HUES6 (cell line): ENCODE measurements at regions not wholly inside any gene's neighbourhood (a gene's known extent, or its start where the extent isn't known, plus 50 kb on each side); places are given as distances from the start of the nearest gene placed in this dataset.

Source experiments
- H3K27ac ChIP-seq: 2 replicates; pipeline ENCODE4 v1.7.0; 2013; ENCODE audit warnings: low read depth, mild to moderate bottlenecking, low read length, inconsistent platforms
- H3K27me3 ChIP-seq: 2 replicates; pipeline ENCODE4 v1.6.1; 2013; ENCODE audit warnings: low read length; ENCODE audit not compliant: control insufficient read depth, insufficient read depth
- H3K36me3 ChIP-seq: 2 replicates; pipeline ENCODE4 v1.6.1; 2013; ENCODE audit warnings: low read length; ENCODE audit not compliant: control insufficient read depth, insufficient read depth
- H3K4me1 ChIP-seq: 2 replicates; pipeline ENCODE4 v1.6.1; 2013; ENCODE audit warnings: low read length; ENCODE audit not compliant: control insufficient read depth, insufficient read depth
- H3K4me3 ChIP-seq: 2 replicates; pipeline ENCODE4 v1.5.1; 2013; ENCODE audit warnings: low read depth, low read length
- H3K9ac ChIP-seq: one replicate; pipeline ENCODE4 v1.6.1; 2013; ENCODE audit warnings: mild to moderate bottlenecking, low read length
- H3K9me3 ChIP-seq: 2 replicates; pipeline ENCODE4 v1.6.1; 2013; ENCODE audit warnings: low read depth, low read length; ENCODE audit not compliant: control insufficient read depth, insufficient read depth

GRCh38 chr1:181354865-181355264, 128.5 kb upstream of the CACNA1E start:
- Histone ChIP-seq H3K27me3 (0 out of 2 replicates have a peak, but pooled peaks cover 2% of the 10 kb centered on the region), H3K27ac (no peak overlapping the region), H3K36me3 (no peaks in the 10 kb centered on the region), H3K4me1 (no peaks in the 10 kb centered on the region), H3K4me3 (no peak overlapping the region), H3K9ac (no peak overlapping the region), H3K9me3 (no peaks in the 10 kb centered on the region)

GRCh38 chr1:181356505-181357340, 126.6 kb upstream of the CACNA1E start:
- H3K4me3 ChIP-seq = no peak overlapping the region
- no peaks in the 10 kb centered on the region for H3K4me1 ChIP-seq
- no peaks in the 10 kb centered on the region for H3K9me3 ChIP-seq
- H3K36me3 ChIP-seq = no peaks in the 10 kb centered on the region
- H3K27me3 ChIP-seq = 0 out of 2 replicates have a peak, but pooled peaks cover 2% of the 10 kb centered on the region
- no peak overlapping the region for H3K9ac ChIP-seq
- no peak overlapping the region for H3K27ac ChIP-seq

DNA sequence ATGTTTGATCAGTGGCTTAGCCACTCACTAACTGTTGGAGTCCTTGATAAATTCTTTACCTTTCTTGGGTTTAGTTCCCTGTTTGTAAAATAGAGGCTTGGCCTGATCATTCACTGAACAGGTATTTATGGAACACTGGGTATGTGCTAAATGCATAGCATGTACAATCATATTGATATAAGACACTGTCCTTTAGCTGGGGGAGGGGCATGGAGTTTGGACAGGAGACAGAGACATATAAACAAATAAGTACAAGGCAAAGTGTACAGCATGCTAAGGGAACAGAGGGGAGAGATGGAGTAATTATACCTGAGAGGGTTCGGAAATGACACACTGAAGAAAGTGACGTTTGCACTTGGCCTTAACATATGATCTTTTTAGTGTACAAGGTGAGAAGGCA, 124.3 kb upstream of the CACNA1E start:
- Histone ChIP-seq H3K9me3 (no peaks in the 10 kb centered on the region), H3K27me3 (0 out of 2 replicates have a peak, but pooled peaks cover 2% of the 10 kb centered on the region), H3K4me1 (no peaks in the 10 kb centered on the region), H3K9ac (no peak overlapping the region), H3K27ac (no peak overlapping the region), H3K4me3 (no peak overlapping the region), H3K36me3 (no peaks in the 10 kb centered on the region)

DNA sequence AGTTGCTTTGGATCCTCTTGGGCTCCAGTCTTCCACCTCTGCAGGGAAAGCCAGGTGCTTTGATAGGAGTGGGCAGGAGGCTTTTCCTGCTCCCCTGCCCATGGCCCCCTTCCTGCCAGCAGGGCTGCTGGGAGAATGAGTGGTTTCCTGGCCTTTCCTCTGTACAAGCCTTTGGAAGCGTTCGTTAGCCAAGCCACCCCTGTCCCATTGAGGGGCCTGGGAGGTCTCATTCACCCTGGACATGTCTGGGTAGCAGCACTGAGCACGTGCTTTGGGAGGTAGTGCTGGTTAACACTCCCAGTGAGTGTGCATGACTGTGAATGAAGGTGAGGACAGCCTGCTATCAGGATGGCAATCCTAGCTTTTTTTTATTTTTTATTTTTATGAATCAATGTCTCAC, 118.5 kb upstream of the CACNA1E start:
- Histone ChIP-seq H3K27ac (no peak overlapping the region), H3K27me3 (no peaks in the 10 kb centered on the region), H3K4me3 (no peak overlapping the region)

DNA sequence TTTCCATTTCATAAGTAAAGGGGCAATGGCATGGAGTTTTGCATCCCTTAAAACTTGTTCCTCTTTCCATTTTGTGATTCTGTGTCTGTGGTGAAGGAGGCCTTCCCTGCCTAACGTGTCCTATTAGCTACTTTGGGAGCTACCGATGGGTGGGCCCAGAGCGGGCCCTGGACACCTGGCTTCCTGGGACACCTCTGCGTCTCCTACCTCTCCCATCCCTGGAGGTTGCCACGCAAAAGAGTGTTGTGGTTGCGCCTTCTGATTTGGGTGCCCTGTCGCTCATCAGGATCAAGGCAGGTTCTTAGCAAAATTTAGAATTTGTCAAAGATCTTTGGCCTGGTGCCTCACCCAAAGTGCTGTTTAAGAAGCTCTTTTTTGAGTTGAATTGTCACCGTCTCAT, 116.4 kb upstream of the CACNA1E start:
- no peaks in the 10 kb centered on the region for H3K4me1 ChIP-seq
- H3K36me3 ChIP-seq = no peaks in the 10 kb centered on the region
- peaks cover 4% of the 10 kb centered on the region for H3K9me3 ChIP-seq
- no peak overlapping the region for H3K9ac ChIP-seq
- no peak overlapping the region for H3K4me3 ChIP-seq
- H3K27ac ChIP-seq = no peak overlapping the region
- H3K27me3 ChIP-seq = no peaks in the 10 kb centered on the region

More for the DNA sequence above, 118.5 kb upstream of the CACNA1E start:
- Histone ChIP-seq H3K36me3 (no peaks in the 10 kb centered on the region), H3K9me3 (no peaks in the 10 kb centered on the region), H3K4me1 (no peaks in the 10 kb centered on the region), H3K9ac (no peak overlapping the region)

DNA sequence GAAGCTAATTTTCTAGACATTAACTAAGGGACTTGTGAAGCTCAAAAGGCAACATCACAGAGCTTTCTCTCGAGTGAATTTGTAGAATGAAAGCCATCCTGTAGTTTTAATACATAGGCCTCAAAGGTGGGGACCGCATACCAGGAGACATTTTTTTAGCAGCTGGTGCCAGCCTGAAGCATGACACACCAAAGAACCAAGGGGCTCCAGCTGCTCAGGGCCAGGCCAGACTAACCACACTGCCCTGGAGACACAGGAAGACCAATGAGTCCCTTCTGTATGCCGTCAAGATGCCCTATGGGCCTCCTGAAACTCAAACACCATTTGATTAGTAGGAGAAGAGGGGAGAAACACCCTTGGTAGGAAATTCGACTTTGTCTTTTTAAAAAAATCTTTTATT, 113.9 kb upstream of the CACNA1E start:
- H3K27me3 ChIP-seq = no peaks in the 10 kb centered on the region
- H3K9me3 ChIP-seq = peaks cover 10% of the 10 kb centered on the region
- no peak overlapping the region for H3K4me3 ChIP-seq
- H3K9ac ChIP-seq = no peak overlapping the region
- H3K36me3 ChIP-seq = no peaks in the 10 kb centered on the region
- no peak overlapping the region for H3K27ac ChIP-seq
- H3K4me1 ChIP-seq = no peaks in the 10 kb centered on the region

DNA sequence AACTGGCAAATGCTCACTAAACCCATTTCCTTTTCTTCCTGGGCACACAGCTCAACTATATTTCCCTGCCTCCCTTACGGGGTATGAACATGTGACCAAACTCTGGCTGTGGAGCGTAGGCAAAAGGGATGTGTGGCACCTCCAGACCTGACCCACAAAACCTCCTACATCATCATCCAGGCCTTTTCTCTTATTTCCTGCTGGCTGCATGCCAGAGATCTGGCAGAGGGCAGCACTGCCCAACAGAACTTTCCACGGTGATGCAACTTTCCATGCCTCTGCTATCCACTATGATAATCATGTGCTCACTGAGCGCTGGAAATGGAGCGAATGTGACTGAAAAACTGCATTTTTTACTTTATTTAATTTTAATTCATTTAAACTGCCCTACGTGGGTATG, 99.6 kb upstream of the CACNA1E start:
- Histone ChIP-seq H3K27me3 (no peaks in the 10 kb centered on the region), H3K27ac (no peak overlapping the region), H3K9me3 (peaks cover 4% of the 10 kb centered on the region; the same call in 1 of the 2 replicates), H3K4me1 (no peaks in the 10 kb centered on the region), H3K4me3 (no peak overlapping the region), H3K36me3 (no peaks in the 10 kb centered on the region), H3K9ac (no peak overlapping the region)

DNA sequence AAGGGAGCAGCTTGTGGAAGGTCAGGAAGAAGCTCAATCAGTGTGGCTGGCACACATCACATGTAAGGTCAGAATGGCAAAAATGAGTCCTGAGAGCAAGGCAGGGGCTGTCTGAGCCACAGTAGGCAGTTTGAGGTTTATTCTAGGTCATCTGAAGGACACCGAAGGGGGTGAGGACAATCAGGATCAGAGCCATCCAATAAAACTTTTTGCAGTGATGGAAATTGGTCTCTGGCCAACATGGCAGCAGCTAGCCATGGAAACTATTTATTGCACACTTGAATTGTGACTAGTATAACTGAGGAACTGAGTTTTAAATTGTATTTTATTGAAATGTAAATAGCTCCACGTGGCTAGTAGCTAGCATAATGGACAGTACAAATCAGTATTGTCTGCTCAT, 97.0 kb upstream of the CACNA1E start:
- H3K4me3 ChIP-seq = no peak overlapping the region
- H3K36me3 ChIP-seq = no peaks in the 10 kb centered on the region
- H3K9ac ChIP-seq = no peak overlapping the region
- H3K9me3 ChIP-seq = no peaks in the 10 kb centered on the region
- no peaks in the 10 kb centered on the region for H3K27me3 ChIP-seq
- H3K4me1 ChIP-seq = no peaks in the 10 kb centered on the region
- H3K27ac ChIP-seq = no peak overlapping the region

DNA sequence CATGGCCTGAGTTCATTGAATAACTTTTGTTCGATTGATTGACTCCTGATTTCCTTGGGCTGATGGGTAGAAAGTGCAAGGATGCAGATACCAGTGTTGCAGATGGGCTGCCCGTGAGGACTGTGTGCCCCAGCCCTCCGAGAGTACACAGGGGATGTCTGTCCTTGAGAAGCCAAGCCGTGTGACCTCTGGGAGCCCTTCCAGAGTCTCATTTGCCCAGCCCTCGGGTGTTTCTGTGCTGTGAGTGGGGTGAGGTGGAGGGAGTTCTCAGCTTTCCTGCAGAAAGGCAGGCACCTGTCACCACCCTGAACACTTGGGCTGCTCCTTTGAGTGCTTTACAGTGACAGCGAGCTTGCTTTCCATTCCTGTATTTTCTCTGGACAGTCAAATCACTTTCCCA, 96.4 kb upstream of the CACNA1E start:
- Histone ChIP-seq H3K4me3 (no peak overlapping the region), H3K27ac (no peak overlapping the region), H3K36me3 (no peaks in the 10 kb centered on the region), H3K9ac (no peak overlapping the region), H3K4me1 (no peaks in the 10 kb centered on the region), H3K27me3 (no peaks in the 10 kb centered on the region), H3K9me3 (no peaks in the 10 kb centered on the region)

- Histone ChIP-seq H3K9me3 (no peaks in the 10 kb centered on the region), H3K27ac (no peak overlapping the region), H3K27me3 (no peaks in the 10 kb centered on the region), H3K4me3 (no peak overlapping the region), H3K4me1 (no peaks in the 10 kb centered on the region), H3K36me3 (no peaks in the 10 kb centered on the region), H3K9ac (no peak overlapping the region)
Measured at GRCh38 chr1:181387702-181388101, 95.6 kb upstream of the CACNA1E start.

GRCh38 chr1:181390410-181391077, 92.8 kb upstream of the CACNA1E start:
- no peak overlapping the region for H3K4me3 ChIP-seq
- H3K36me3 ChIP-seq = no peaks in the 10 kb centered on the region
- no peak overlapping the region for H3K27ac ChIP-seq
- H3K9ac ChIP-seq = no peak overlapping the region
- H3K27me3 ChIP-seq = no peaks in the 10 kb centered on the region
- H3K9me3 ChIP-seq = no peaks in the 10 kb centered on the region
- no peaks in the 10 kb centered on the region for H3K4me1 ChIP-seq
